ENCODE measurements at regions not wholly inside any gene's neighbourhood (a gene's known extent, or its start where the extent isn't known, plus 50 kb on each side); places are given as distances from the start of the nearest gene placed in this dataset.

DNA sequence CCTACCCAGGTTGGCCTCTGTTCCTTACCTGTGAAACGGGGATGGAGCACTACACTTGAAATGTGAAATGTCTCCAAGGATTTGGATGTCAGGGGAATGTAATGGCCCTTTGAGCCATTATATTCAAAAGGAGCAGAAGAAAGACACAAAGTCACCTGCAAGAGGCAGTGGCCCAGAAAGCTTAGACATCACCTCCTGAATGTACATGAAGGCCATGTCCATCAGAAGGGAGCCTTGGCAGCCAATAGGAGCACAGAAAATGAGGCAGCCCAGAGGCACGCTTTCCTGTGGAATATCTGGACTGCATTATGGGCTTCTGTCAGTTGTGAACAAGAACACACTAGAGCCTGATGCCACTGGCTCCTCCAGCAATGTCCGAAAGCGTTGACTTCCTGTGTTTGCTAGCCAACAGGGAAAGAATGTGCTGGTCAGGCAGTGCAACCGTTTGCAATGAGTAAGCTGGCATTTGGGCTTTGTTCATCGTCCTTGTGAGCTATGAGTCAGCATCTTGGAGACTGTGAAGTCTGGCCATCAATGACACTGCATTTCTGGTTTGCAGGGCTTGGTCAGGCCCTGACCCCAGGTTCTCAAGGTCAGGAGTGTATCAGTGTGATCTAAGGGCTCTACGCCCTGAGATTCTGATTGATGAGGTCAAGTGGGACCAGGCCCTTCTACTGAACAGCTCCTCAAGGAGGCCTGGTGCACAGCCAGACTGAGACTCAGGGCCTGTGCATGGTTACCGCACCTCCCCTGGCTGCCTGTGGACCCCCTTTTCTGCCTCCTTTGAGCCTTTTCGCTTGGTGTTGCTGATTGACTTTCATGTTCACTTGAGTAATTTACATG lies 222.4 kb downstream of the RPS24 start:
- H3K9me3 ChIP-seq (replicated peaks in 1 of 11) = peaks cover 0 to 7% (median 0%) of the 10 kb centered on the region in 11 experiments; a peak in 3 of 22 replicates
- no peaks in the 10 kb centered on the region for H3K36me3 ChIP-seq
- H3K4me2 ChIP-seq = peak overlapping the region; percentile 32 to 79 (median 57)
- no peak overlapping the region for H3K4me3 ChIP-seq
- H3K27ac ChIP-seq = peak overlapping the region in 8 of 11 experiments; percentile 14 to 74 (median 48); a peak in 11 of 22 replicates
- H3K9ac ChIP-seq = peak overlapping the region in 3 of 11 experiments; percentile 14 to 33 (median 16); a peak in 1 of 22 replicates
- no peaks in the 10 kb centered on the region for H4K20me1 ChIP-seq
- H3K27me3 ChIP-seq = no peaks in the 10 kb centered on the region
- peaks cover 23 to 46% (median 29%) of the 10 kb centered on the region in 10 experiments for H3K4me1 ChIP-seq
- TF ChIP-seq Cebpa-rat (IDR thresholded peaks at IDR 0.05) = no peak

- peaks cover 0 to 6% (median 0%) of the 10 kb centered on the region in 11 experiments; a peak in 3 of 22 replicates for H3K9me3 ChIP-seq (replicated peaks in 1 of 11)
- H3K27me3 ChIP-seq = no peaks in the 10 kb centered on the region
- H3K4me2 ChIP-seq = no peak overlapping the region
- H3K4me3 ChIP-seq = no peak overlapping the region
- H3K27ac ChIP-seq = no peak overlapping the region
- no peaks in the 10 kb centered on the region for H4K20me1 ChIP-seq
- no peaks in the 10 kb centered on the region for H3K36me3 ChIP-seq
- H3K9ac ChIP-seq = no peak overlapping the region
- H3K4me1 ChIP-seq = peaks cover 11 to 34% (median 17%) of the 10 kb centered on the region in 10 experiments
- TF ChIP-seq Cebpa-rat (IDR thresholded peaks at IDR 0.05) = no peak
Observed at GRCh38 chr10:78258323-78259030, 224.8 kb downstream of the RPS24 start.

DNA sequence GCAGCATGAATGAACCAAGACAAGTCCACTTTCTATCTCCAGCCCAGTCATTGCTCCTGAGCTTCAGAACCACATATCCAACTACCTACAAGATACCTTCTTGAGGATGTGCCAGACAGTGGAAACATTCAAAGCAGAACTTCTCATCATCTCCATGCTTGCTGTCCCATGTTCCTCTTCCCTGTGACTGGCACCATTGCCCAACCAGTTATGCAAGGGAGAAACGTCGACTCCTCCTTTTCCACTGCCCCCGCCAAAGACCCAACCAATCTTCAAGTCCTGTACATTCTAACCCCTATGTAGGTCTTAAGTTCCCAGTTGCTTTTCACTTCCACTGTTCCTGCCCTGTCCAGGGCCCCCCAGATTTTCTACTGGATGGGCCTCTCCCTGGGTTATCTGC lies 225.7 kb downstream of the RPS24 start:
- Histone ChIP-seq H3K36me3 (no peaks in the 10 kb centered on the region), H3K9ac (no peak overlapping the region), H3K9me3 (replicated peaks in 1 of 11) (peaks cover 0 to 6% (median 0%) of the 10 kb centered on the region in 11 experiments; a peak in 2 of 22 replicates), H3K27ac (no peak overlapping the region), H3K4me2 (peak overlapping the region in 3 of 11 experiments; percentile 6 to 38 (median 11); a peak in 4 of 22 replicates), H3K4me1 (peaks cover 11 to 34% (median 17%) of the 10 kb centered on the region in 10 experiments), H4K20me1 (no peaks in the 10 kb centered on the region), H3K4me3 (no peak overlapping the region), H3K27me3 (no peaks in the 10 kb centered on the region)
- TF ChIP-seq Cebpa-rat (IDR thresholded peaks at IDR 0.05) = no peak

DNA sequence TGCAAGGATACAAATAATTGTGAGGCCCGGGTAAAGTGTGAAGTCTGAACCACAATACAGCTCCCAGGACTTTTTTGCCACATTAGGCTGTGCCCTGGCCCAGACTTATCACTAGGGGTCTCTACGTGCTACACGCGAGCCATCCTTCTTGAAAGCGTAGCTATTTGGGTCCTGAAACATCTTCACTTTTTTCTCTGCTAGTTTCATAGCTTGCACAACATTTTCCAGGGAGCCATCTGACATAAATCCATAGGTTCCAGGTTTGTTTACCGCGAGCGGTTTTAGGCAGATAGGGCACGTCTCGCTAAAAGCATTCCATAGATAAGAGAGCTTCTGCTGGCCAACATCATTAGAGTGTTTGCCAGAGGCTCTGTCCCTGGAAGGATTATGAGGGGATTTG lies 226.5 kb downstream of the RPS24 start:
- H3K27me3 ChIP-seq = no peaks in the 10 kb centered on the region
- no peaks in the 10 kb centered on the region for H4K20me1 ChIP-seq
- H3K4me3 ChIP-seq = no peak overlapping the region
- no peak overlapping the region for H3K9ac ChIP-seq
- H3K36me3 ChIP-seq = no peaks in the 10 kb centered on the region
- H3K9me3 ChIP-seq (replicated peaks in 1 of 11) = peaks cover 0 to 6% (median 0%) of the 10 kb centered on the region in 11 experiments; a peak in 2 of 22 replicates
- H3K4me1 ChIP-seq = peaks cover 11 to 32% (median 17%) of the 10 kb centered on the region in 10 experiments
- H3K27ac ChIP-seq = no peak overlapping the region
- no peak overlapping the region for H3K4me2 ChIP-seq
- no peak for TF ChIP-seq Cebpa-rat (IDR thresholded peaks at IDR 0.05)

- H3K4me1 ChIP-seq = peaks cover 11 to 27% (median 13%) of the 10 kb centered on the region in 10 experiments
- no peak overlapping the region for H3K9ac ChIP-seq
- no peak overlapping the region for H3K27ac ChIP-seq
- no peaks in the 10 kb centered on the region for H3K27me3 ChIP-seq
- no peaks in the 10 kb centered on the region for H3K36me3 ChIP-seq
- H3K9me3 ChIP-seq (replicated peaks in 1 of 11) = peaks cover 0 to 6% (median 0%) of the 10 kb centered on the region in 11 experiments; a peak in 2 of 22 replicates
- H3K4me3 ChIP-seq = no peak overlapping the region
- H4K20me1 ChIP-seq = no peaks in the 10 kb centered on the region
- no peak overlapping the region for H3K4me2 ChIP-seq
- no peak for TF ChIP-seq Cebpa-rat (IDR thresholded peaks at IDR 0.05)
Observed at GRCh38 chr10:78260680-78261079, 227.0 kb downstream of the RPS24 start.

- Histone ChIP-seq H3K9me3 (replicated peaks in 1 of 11) (peaks cover 0 to 6% (median 0%) of the 10 kb centered on the region in 11 experiments; a peak in 2 of 22 replicates), H3K27ac (no peak overlapping the region), H3K4me1 (peaks cover 7 to 20% (median 7%) of the 10 kb centered on the region in 10 experiments), H3K27me3 (no peaks in the 10 kb centered on the region), H3K4me2 (no peak overlapping the region), H4K20me1 (no peaks in the 10 kb centered on the region), H3K4me3 (no peak overlapping the region), H3K36me3 (no peaks in the 10 kb centered on the region), H3K9ac (no peak overlapping the region)
- no peak for TF ChIP-seq Cebpa-rat (IDR thresholded peaks at IDR 0.05)
Observed at GRCh38 chr10:78261291-78261690, 227.6 kb downstream of the RPS24 start.

GRCh38 chr10:78262860-78263259 lies 229.2 kb downstream of the RPS24 start:
- H3K4me2 ChIP-seq = no peak overlapping the region
- no peaks in the 10 kb centered on the region for H3K36me3 ChIP-seq
- no peaks in the 10 kb centered on the region for H4K20me1 ChIP-seq
- no peak for TF ChIP-seq Cebpa-rat (IDR thresholded peaks at IDR 0.05)
- H3K9ac ChIP-seq = no peak overlapping the region
- H3K4me1 ChIP-seq = peaks cover 0 to 10% (median 0%) of the 10 kb centered on the region in 10 experiments; a peak in 5 of 20 replicates
- H3K4me3 ChIP-seq = no peak overlapping the region
- H3K9me3 ChIP-seq (replicated peaks in 1 of 11) = peaks cover 0 to 6% (median 0%) of the 10 kb centered on the region in 11 experiments; a peak in 2 of 22 replicates
- H3K27ac ChIP-seq = no peak overlapping the region
- no peaks in the 10 kb centered on the region for H3K27me3 ChIP-seq

- Histone ChIP-seq H3K4me1 (peaks cover 0 to 10% (median 0%) of the 10 kb centered on the region in 10 experiments; a peak in 5 of 20 replicates), H3K27me3 (no peaks in the 10 kb centered on the region), H3K4me2 (no peak overlapping the region), H3K4me3 (no peak overlapping the region), H3K27ac (no peak overlapping the region), H3K9me3 (replicated peaks in 1 of 11) (peaks cover 0 to 6% (median 0%) of the 10 kb centered on the region in 11 experiments; a peak in 2 of 22 replicates), H3K9ac (no peak overlapping the region), H4K20me1 (no peaks in the 10 kb centered on the region), H3K36me3 (no peaks in the 10 kb centered on the region)
- TF ChIP-seq Cebpa-rat (IDR thresholded peaks at IDR 0.05) = no peak
Observed at GRCh38 chr10:78263521-78263988, 229.9 kb downstream of the RPS24 start.

GRCh38 chr10:78264361-78264760 lies 230.7 kb downstream of the RPS24 start:
- Histone ChIP-seq H3K36me3 (no peaks in the 10 kb centered on the region), H4K20me1 (no peaks in the 10 kb centered on the region), H3K4me1 (peaks cover 0 to 6% (median 0%) of the 10 kb centered on the region in 10 experiments; a peak in 5 of 20 replicates), H3K9me3 (replicated peaks in 1 of 11) (peaks cover 0 to 2% (median 0%) of the 10 kb centered on the region in 11 experiments; a peak in 1 of 22 replicates), H3K27me3 (no peaks in the 10 kb centered on the region), H3K27ac (no peak overlapping the region), H3K9ac (no peak overlapping the region), H3K4me2 (no peak overlapping the region), H3K4me3 (no peak overlapping the region)
- TF ChIP-seq Cebpa-rat (IDR thresholded peaks at IDR 0.05) = no peak

Data from BLaER1 treated with 17β-estradiol and CSF1 and Interleukin-3, amounts not matched to agents 10 nM and 100 nM (cell line).